Keratinocyte (primary cell): ENCODE measurements at regions not wholly inside any gene's neighbourhood (a gene's known extent, or its start where the extent isn't known, plus 50 kb on each side); places are given as distances from the start of the nearest gene placed in this dataset.

ENCODE experiments used
- DNase-seq: peaks from one replicate; pipeline ENCODE4 v3.0.0-alpha.2; 2011; ENCODE audit warnings: low read depth, missing footprints, low spot score
- FAIRE-seq: peaks from 2 replicates; lab custom pipeline; 2011; peaks lifted over from hg19 to GRCh38; lab: Jason Lieb, UNC
- H2AFZ ChIP-seq: 2 replicates; pipeline ENCODE4 v1.6.0; 2012; ENCODE audit warnings: low read length, control low read depth, inconsistent platforms; ENCODE audit not compliant: control insufficient read depth
- H3K27ac ChIP-seq: 2 replicates; pipeline ENCODE4 v1.5.1; 2011; ENCODE audit warnings: low read length; ENCODE audit not compliant: control insufficient read depth, insufficient read depth
- H3K27me3 ChIP-seq: 3 replicates; pipeline ENCODE4 v1.6.0; 2011; ENCODE audit warnings: low read length; ENCODE audit not compliant: control insufficient read depth, insufficient read depth; ENCODE audit errors: extremely low read depth
- H3K36me3 ChIP-seq, 2 experiments: 2 replicates in 1 of 2; 3 replicates in 1 of 2; pipeline ENCODE4 v1.5.1; 2011; ENCODE audit warnings: low read length in 2 of 2, mild to moderate bottlenecking in 1 of 2; ENCODE audit not compliant: control insufficient read depth in 2 of 2, insufficient read depth in 2 of 2; ENCODE audit errors: extremely low read depth in 1 of 2
- H3K4me1 ChIP-seq: 3 replicates; pipeline ENCODE4 v1.5.1; 2011; ENCODE audit warnings: low read length; ENCODE audit not compliant: control insufficient read depth, insufficient read depth; ENCODE audit errors: extremely low read depth
- H3K4me2 ChIP-seq: 3 replicates; pipeline ENCODE4 v1.6.0; 2011; ENCODE audit warnings: low read depth, low read length; ENCODE audit not compliant: control insufficient read depth, insufficient read depth; ENCODE audit errors: extremely low read depth
- H3K4me3 ChIP-seq, 3 experiments: fragments of 200-600 bp in 1 of 3; sonication (generic) in 1 of 3; 2 replicates in 2 of 3; 3 replicates in 1 of 3; pipeline ENCODE4 v1.5.1; 2011 to 2016; ENCODE audit warnings: low read length in 3 of 3, mild to moderate bottlenecking in 3 of 3, control low read depth in 2 of 3, inconsistent platforms in 1 of 3, low read depth in 1 of 3, mixed read lengths in 1 of 3, mixed run types in 1 of 3, moderate library complexity in 1 of 3; ENCODE audit not compliant: control insufficient read depth in 2 of 3, insufficient read depth in 2 of 3; ENCODE audit errors: extremely low read depth in 1 of 3
- H3K79me2 ChIP-seq: 2 replicates; pipeline ENCODE4 v1.6.0; 2012; ENCODE audit warnings: low read length; ENCODE audit not compliant: control insufficient read depth, insufficient read depth
- H3K9ac ChIP-seq: 3 replicates; pipeline ENCODE4 v1.6.0; 2011; ENCODE audit warnings: low read length; ENCODE audit not compliant: control insufficient read depth, insufficient read depth; ENCODE audit errors: extremely low read depth
- H3K9me1 ChIP-seq: 3 replicates; pipeline ENCODE4 v1.6.0; 2011; ENCODE audit warnings: low read length; ENCODE audit not compliant: control insufficient read depth, insufficient read depth; ENCODE audit errors: extremely low read depth
- H3K9me3 ChIP-seq: 2 replicates; pipeline ENCODE4 v1.5.1; 2012; ENCODE audit warnings: low read depth, low read length; ENCODE audit not compliant: control insufficient read depth
- H4K20me1 ChIP-seq: 3 replicates; pipeline ENCODE4 v1.6.0; 2011; ENCODE audit warnings: low read length; ENCODE audit not compliant: control insufficient read depth, insufficient read depth; ENCODE audit errors: extremely low read depth
- EZH2 ChIP-seq: IDR thresholded peaks from one replicate; pipeline ENCODE4 v1.6.1; 2012; ENCODE audit warnings: inconsistent platforms, mild to moderate bottlenecking, low read length, moderate library complexity
- dilution Hi-C: fragments of 300-500 bp; cut with MboI; formaldehyde crosslinking; loops from one replicate; pipeline ENCODE4 v1.7.0; 2020; ENCODE audit warnings: low sequenced_read_pairs; ENCODE audit not compliant: extremely low pct_ligation_motif_present
- TF ChIP-seq, protein P1 (sequence below), 3 experiments: IDR thresholded peaks in 1 of 3; conservative IDR thresholded peaks in 1 of 3; optimal IDR thresholded peaks in 1 of 3; 2 replicates in 2 of 3; 3 replicates in 1 of 3; pipeline versions ENCODE3 to v1.5.1; 2011; ENCODE audit warnings: low read length in 3 of 3, mild to moderate bottlenecking in 3 of 3, moderate library complexity in 2 of 3, control low read depth in 1 of 3, inconsistent platforms in 1 of 3; ENCODE audit not compliant: insufficient read depth in 2 of 3; ENCODE audit errors: extremely low read depth in 1 of 3

DNA sequence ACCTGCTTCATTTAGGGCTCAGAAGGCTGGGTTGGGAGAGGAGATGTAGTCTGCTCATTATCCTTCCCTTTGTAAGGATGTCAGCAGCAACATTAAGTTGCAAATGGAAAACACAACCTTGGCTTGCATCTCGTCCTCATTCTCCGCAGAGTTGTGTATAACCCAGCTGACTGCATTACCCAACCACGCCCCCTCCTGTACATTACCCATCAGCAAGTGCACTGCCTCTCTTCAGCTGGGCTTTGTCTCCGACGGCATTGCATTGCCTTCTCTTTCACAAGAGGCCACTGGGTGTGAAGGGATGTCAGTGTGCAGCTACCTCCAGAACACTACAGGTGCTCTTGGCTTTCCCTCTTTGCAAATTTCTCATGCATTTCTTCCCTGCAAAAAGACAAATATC is 128.7 kb upstream of the TSHZ2 start:
- H3K4me2 ChIP-seq, result no peak overlapping the region
- no peak overlapping the region for H3K4me3 ChIP-seq
- H3K36me3 ChIP-seq, result no peaks in the 10 kb centered on the region
- dilution Hi-C loops, result no loop called here
- peaks cover 11% of the 10 kb centered on the region for H3K4me1 ChIP-seq
- H3K79me2 ChIP-seq, result no peaks in the 10 kb centered on the region
- no peaks in the 10 kb centered on the region for H3K9me1 ChIP-seq
- H4K20me1 ChIP-seq, result no peaks in the 10 kb centered on the region
- no peak overlapping the region for H2AFZ ChIP-seq
- no peak overlapping the region for H3K9ac ChIP-seq
- H3K27ac ChIP-seq, result no peak overlapping the region
- DNase-seq (no peak), FAIRE-seq (no peak)
- H3K27me3 ChIP-seq, result no peaks in the 10 kb centered on the region
- no peaks in the 10 kb centered on the region for H3K9me3 ChIP-seq
- no peak for TF ChIP-seq EZH2
- TF ChIP-seq, protein P1, sequence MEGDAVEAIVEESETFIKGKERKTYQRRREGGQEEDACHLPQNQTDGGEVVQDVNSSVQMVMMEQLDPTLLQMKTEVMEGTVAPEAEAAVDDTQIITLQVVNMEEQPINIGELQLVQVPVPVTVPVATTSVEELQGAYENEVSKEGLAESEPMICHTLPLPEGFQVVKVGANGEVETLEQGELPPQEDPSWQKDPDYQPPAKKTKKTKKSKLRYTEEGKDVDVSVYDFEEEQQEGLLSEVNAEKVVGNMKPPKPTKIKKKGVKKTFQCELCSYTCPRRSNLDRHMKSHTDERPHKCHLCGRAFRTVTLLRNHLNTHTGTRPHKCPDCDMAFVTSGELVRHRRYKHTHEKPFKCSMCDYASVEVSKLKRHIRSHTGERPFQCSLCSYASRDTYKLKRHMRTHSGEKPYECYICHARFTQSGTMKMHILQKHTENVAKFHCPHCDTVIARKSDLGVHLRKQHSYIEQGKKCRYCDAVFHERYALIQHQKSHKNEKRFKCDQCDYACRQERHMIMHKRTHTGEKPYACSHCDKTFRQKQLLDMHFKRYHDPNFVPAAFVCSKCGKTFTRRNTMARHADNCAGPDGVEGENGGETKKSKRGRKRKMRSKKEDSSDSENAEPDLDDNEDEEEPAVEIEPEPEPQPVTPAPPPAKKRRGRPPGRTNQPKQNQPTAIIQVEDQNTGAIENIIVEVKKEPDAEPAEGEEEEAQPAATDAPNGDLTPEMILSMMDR (optimal IDR thresholded peaks at IDR 0.05 in 1 of 3, IDR thresholded peaks at IDR 0.05 in 1 of 3, conservative IDR thresholded peaks at IDR 0.05 in 1 of 3; ENCODE audit: extremely low read depth in 1 of 3, insufficient read depth in 2 of 3, low read length in 3 of 3), result no peak

DNA sequence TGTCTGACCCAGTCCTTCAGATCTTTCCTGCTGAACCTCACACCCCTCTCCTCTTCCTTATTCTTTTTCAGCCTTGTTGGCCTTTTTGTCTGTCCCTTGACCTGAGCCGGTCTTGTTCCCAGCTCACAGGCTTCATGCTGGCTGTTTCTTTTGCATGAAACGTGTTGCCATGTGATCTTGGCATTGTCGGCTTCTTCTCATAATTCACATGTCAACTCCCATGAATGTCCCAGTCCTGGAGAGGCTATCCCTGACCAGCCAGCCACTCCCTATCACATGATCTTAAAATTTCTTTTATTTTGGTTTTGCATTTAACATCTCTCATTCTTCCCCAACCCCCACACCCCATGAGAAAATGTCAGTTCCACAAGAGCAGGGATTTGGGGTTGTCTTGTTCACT is 131.2 kb upstream of the TSHZ2 start:
- TF ChIP-seq, protein P1 (optimal IDR thresholded peaks at IDR 0.05 in 1 of 3, IDR thresholded peaks at IDR 0.05 in 1 of 3, conservative IDR thresholded peaks at IDR 0.05 in 1 of 3; ENCODE audit: extremely low read depth in 1 of 3, insufficient read depth in 2 of 3, low read length in 3 of 3), result no peak
- TF ChIP-seq EZH2, result no peak
- no peaks in the 10 kb centered on the region for H3K4me1 ChIP-seq
- H3K79me2 ChIP-seq, result no peaks in the 10 kb centered on the region
- H3K36me3 ChIP-seq, result no peaks in the 10 kb centered on the region
- no peak overlapping the region for H2AFZ ChIP-seq
- no peaks in the 10 kb centered on the region for H3K27me3 ChIP-seq
- dilution Hi-C loops, result no loop called here
- H3K4me2 ChIP-seq, result no peak overlapping the region
- H4K20me1 ChIP-seq, result no peaks in the 10 kb centered on the region
- H3K9me3 ChIP-seq, result no peaks in the 10 kb centered on the region
- DNase-seq (no peak), FAIRE-seq (no peak)
- H3K4me3 ChIP-seq, result no peak overlapping the region
- no peaks in the 10 kb centered on the region for H3K9me1 ChIP-seq
- no peak overlapping the region for H3K9ac ChIP-seq
- H3K27ac ChIP-seq, result no peak overlapping the region
